ENCODE measurements at regions not wholly inside any gene's neighbourhood (a gene's known extent, or its start where the extent isn't known, plus 50 kb on each side); places are given as distances from the start of the nearest gene placed in this dataset.

DNA sequence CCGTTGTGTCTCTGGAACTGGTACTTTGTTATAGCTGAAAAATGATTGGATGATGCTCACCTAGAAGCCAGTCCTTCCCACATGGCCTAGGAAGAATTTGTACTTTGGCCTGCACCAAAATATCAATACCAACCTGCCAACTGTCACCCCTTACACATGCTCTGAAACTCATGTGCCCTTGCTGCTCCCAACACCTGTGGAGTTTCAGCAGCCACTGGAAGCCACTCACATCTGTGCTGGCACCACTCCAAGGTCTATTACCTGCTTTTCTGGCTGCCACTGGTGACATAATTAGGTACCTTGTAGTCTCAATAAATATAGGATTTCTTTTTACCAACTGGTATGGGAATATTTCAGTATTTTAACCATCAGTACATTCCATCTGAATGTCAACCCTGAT lies 363.6 kb downstream of the SH3GL2 start:
- Histone ChIP-seq H3K9me3 (ENCODE audit: control insufficient read depth, low read depth, low read length) (no peaks in the 10 kb centered on the region), H3K9ac (ENCODE audit: extremely low read depth, insufficient read length, low read length) (no peak overlapping the region), H3K4me1 (ENCODE audit: insufficient read depth, low read length) (no peaks in the 10 kb centered on the region), H3K23me2 (ENCODE audit: insufficient read length, low read depth, low read length, poor library complexity, severe bottlenecking) (no peaks in the 10 kb centered on the region), H4K5ac (ENCODE audit: insufficient read length, low read depth, low read length) (no peak overlapping the region), H3K27ac (ENCODE audit: insufficient read length, low read depth, low read length) (no peak overlapping the region), H2BK120ac (ENCODE audit: low read depth, low read length, poor library complexity, severe bottlenecking) (no peak overlapping the region), H3K79me1 (ENCODE audit: insufficient read depth, low read depth, low read length, poor library complexity, severe bottlenecking) (no peaks in the 10 kb centered on the region), H2AFZ (ENCODE audit: low read length) (no peak overlapping the region), H2BK12ac (ENCODE audit: insufficient read length, low read depth, low read length) (no peak overlapping the region), H4K91ac (ENCODE audit: insufficient read length, low read depth, low read length) (no peak overlapping the region), H2BK15ac (ENCODE audit: low read depth, low read length) (no peak overlapping the region), H3T11ph (ENCODE audit: low read length) (no peak overlapping the region), H2BK20ac (ENCODE audit: low read depth, low read length, poor library complexity, severe bottlenecking) (no peak overlapping the region), H3K4ac (ENCODE audit: low read depth, low read length) (no peak overlapping the region), H2BK5ac (ENCODE audit: insufficient read length, low read length) (no peak overlapping the region), H3K4me2 (ENCODE audit: insufficient read depth, insufficient read length, low read length) (no peak overlapping the region), H3K23ac (ENCODE audit: insufficient read length, low read depth, low read length) (no peak overlapping the region), H3K79me2 (ENCODE audit: insufficient read depth, low read length) (no peaks in the 10 kb centered on the region), H3K18ac (ENCODE audit: insufficient read length, low read depth, low read length) (no peak overlapping the region), H3K27me3 (ENCODE audit: insufficient read depth, low read length) (no peaks in the 10 kb centered on the region), H4K8ac (replicated peaks; ENCODE audit: insufficient read length, low read depth, low read length) (no peak overlapping the region), H4K20me1 (ENCODE audit: control insufficient read depth, insufficient read depth, insufficient read length) (no peaks in the 10 kb centered on the region), H3K14ac (ENCODE audit: insufficient read depth, low read length) (no peak overlapping the region), H2AK5ac (ENCODE audit: insufficient read length, low read length) (no peak overlapping the region), H3K56ac (ENCODE audit: insufficient read length, low read depth, low read length) (no peak overlapping the region)
- H3K36me3 Mint-ChIP-seq (ENCODE audit: insufficient read depth in 1 of 3, low read depth in 3 of 3): peaks cover 0 to 6% (median 0%) of the 10 kb centered on the region in 3 experiments; a peak in 3 of 7 replicates
- WGBS (ENCODE audit: extremely low coverage, insufficient read length, low lambda C conversion rate): no CpG with 5 or more reads among the region's 1 CpG
- H3K4me3 Mint-ChIP-seq: no peak overlapping the region
- H3K4me1 Mint-ChIP-seq: no peaks in the 10 kb centered on the region
- peaks cover 5 to 6% of the 10 kb centered on the region in 2 experiments; a peak in 4 of 5 replicates for H3K9me3 Mint-ChIP-seq
- no peak for DNase-seq
- H3K27ac Mint-ChIP-seq: no peak overlapping the region
- TF ChIP-seq, protein P1, sequence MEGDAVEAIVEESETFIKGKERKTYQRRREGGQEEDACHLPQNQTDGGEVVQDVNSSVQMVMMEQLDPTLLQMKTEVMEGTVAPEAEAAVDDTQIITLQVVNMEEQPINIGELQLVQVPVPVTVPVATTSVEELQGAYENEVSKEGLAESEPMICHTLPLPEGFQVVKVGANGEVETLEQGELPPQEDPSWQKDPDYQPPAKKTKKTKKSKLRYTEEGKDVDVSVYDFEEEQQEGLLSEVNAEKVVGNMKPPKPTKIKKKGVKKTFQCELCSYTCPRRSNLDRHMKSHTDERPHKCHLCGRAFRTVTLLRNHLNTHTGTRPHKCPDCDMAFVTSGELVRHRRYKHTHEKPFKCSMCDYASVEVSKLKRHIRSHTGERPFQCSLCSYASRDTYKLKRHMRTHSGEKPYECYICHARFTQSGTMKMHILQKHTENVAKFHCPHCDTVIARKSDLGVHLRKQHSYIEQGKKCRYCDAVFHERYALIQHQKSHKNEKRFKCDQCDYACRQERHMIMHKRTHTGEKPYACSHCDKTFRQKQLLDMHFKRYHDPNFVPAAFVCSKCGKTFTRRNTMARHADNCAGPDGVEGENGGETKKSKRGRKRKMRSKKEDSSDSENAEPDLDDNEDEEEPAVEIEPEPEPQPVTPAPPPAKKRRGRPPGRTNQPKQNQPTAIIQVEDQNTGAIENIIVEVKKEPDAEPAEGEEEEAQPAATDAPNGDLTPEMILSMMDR (conservative IDR thresholded peaks at IDR 0.05): no peak
- no peaks in the 10 kb centered on the region for H3K27me3 Mint-ChIP-seq (ENCODE audit: low read depth)
